Brain microvascular endothelial cell (primary cell): ENCODE measurements at regions not wholly inside any gene's neighbourhood (a gene's known extent, or its start where the extent isn't known, plus 50 kb on each side); places are given as distances from the start of the nearest gene placed in this dataset.

Experiments used
- DNase-seq: peaks from one replicate; pipeline ENCODE4 v3.0.0-alpha.2; 2020
- H3K27ac ChIP-seq: fragments of 250-450 bp; sonication (Bioruptor Pico); 2 replicates; pipeline ENCODE4 v1.5.1; 2020; ENCODE audit warnings: mild to moderate bottlenecking, moderate library complexity
- H3K27me3 ChIP-seq: fragments of 250-450 bp; sonication (Bioruptor Pico); replicated peaks from 2 replicates; pipeline ENCODE4 v1.5.1; 2020; ENCODE audit warnings: mild to moderate bottlenecking
- H3K36me3 ChIP-seq: fragments of 250-450 bp; sonication (Bioruptor Pico); replicated peaks from 2 replicates; pipeline ENCODE4 v1.5.1; 2020; ENCODE audit warnings: mild to moderate bottlenecking
- H3K4me3 ChIP-seq: 2 replicates; pipeline ENCODE4 v1.5.1; 2011; ENCODE audit warnings: low read depth, mild to moderate bottlenecking, control low read depth, low read length, moderate library complexity
- CTCF ChIP-seq: IDR thresholded peaks from 2 replicates; pipeline ENCODE4 v1.5.1; 2011; ENCODE audit warnings: low read depth, mild to moderate bottlenecking, moderate library complexity, low read length, control low read depth, inconsistent platforms; ENCODE audit errors: missing control alignments
- in situ Hi-C: cut with HindIII; loops from 2 replicates; pipeline ENCODE4 v1.10.0; 2017; ENCODE audit warnings: low sequenced_read_pairs, low pct_ligation_motif_present

- DNase-seq: no peak
- in situ Hi-C loops: no loop called here
- TF ChIP-seq CTCF: no peak
- no peak overlapping the region for H3K4me3 ChIP-seq
- no peaks in the 10 kb centered on the region for H3K27me3 ChIP-seq
- H3K27ac ChIP-seq: no peak overlapping the region
- H3K36me3 ChIP-seq: no peaks in the 10 kb centered on the region
These were observed 149.9 kb upstream of the PIRT start for GRCh38 chr17:10987786-10988185.

DNA sequence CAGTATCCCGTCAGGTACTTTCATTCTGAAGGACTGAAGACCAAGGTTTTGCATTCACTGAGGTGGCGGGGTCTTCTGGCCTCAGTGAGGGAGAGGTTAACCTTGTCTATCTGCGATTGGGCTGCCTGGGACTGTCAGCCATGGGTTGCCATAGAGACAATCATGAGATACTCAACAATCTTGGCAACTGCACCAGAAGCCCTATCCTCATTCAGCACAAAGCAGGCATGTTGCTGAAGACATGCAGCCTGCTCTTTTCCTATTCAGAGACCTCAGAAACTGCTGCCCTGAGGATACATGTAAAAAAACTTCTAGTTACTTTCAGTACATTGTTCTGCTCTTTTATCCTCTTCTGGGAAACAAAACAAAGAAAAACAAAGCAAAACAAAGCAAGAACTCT lies 146.3 kb upstream of the PIRT start:
- Histone ChIP-seq H3K36me3 (no peaks in the 10 kb centered on the region), H3K4me3 (no peak overlapping the region), H3K27me3 (no peaks in the 10 kb centered on the region), H3K27ac (no peak overlapping the region)
- in situ Hi-C loops: no loop called here
- no peak for TF ChIP-seq CTCF
- no peak for DNase-seq

DNA sequence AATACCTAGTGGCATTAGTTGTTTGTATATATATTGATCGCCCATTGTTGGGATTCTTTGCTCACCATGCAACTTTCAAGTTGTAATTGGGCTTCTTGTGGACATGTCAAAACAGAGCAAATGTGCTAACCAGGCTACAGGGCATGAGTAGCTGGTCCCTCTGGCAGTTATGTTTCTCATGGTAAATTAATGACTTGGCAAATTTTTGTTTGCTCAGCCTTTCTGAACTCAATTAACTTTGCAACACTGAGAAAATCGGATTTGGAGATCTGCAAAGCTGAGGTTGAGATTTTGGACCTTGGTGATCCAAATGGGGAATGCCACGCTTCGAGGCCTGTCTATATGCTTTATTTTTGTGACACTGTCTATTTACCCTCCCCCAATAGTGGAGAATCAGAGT lies 138.5 kb upstream of the PIRT start:
- Histone ChIP-seq H3K27me3 (no peaks in the 10 kb centered on the region), H3K27ac (no peak overlapping the region), H3K4me3 (no peak overlapping the region), H3K36me3 (no peaks in the 10 kb centered on the region)
- no peak for TF ChIP-seq CTCF
- DNase-seq: no peak
- in situ Hi-C loops: no loop called here

GRCh38 chr17:10968007-10968406 lies 130.1 kb upstream of the PIRT start:
- H3K36me3 ChIP-seq: no peaks in the 10 kb centered on the region
- no peak overlapping the region for H3K27ac ChIP-seq
- in situ Hi-C loops: no loop called here
- H3K4me3 ChIP-seq: no peak overlapping the region
- no peaks in the 10 kb centered on the region for H3K27me3 ChIP-seq
- no peak for TF ChIP-seq CTCF
- no peak for DNase-seq

GRCh38 chr17:10956821-10957220 lies 118.9 kb upstream of the PIRT start:
- Histone ChIP-seq H3K4me3 (no peak overlapping the region), H3K36me3 (no peaks in the 10 kb centered on the region), H3K27ac (no peak overlapping the region), H3K27me3 (no peaks in the 10 kb centered on the region)
- in situ Hi-C loops: no loop called here
- no peak for DNase-seq
- no peak for TF ChIP-seq CTCF

DNA sequence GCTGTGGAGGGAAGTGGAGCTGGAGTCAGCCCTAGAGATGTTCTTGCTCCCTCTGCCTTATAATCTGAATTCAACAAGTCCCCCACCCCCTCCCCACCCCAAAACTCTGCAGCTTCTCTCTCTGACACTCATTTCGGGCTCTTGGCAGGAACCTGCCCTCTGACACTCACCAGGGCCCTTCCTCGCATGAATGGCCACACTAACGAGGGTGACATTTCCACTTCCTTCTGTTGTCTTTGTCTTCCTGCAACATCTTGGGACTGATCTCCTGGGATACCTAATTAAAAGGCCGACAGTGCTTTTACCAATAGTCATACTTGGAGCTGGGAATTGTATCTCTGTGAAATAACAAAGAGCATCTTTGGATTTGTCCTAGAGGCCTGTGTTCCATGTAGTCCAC lies 106.9 kb upstream of the PIRT start:
- no peak overlapping the region for H3K27ac ChIP-seq
- no peak for DNase-seq
- no peaks in the 10 kb centered on the region for H3K27me3 ChIP-seq
- in situ Hi-C loops: no loop called here
- no peaks in the 10 kb centered on the region for H3K36me3 ChIP-seq
- no peak for TF ChIP-seq CTCF
- no peak overlapping the region for H3K4me3 ChIP-seq
